ENCODE measurements at regions not wholly inside any gene's neighbourhood (a gene's known extent, or its start where the extent isn't known, plus 50 kb on each side); places are given as distances from the start of the nearest gene placed in this dataset.

DNA sequence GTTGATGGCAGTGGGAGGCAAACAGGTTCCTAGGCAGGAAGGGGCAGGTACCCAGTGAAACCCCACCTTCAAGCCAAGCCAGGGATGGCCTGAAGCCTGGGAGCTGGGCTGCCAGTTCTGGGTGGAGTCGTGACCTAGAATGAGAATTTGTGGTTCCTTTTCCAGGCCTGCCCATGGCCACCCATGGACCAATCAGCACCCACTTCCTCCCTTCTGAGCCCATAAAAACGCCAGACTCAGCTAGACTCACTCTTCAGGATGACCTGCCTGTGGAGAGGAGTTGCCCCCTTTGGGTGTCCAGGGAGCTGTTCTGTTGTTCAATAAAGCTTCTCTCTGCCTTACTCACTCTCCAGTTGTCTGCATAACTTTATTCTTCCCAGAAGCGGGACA is 144.0 kb upstream of the MRPS30 start:
- Histone ChIP-seq H3K4me1 (ENCODE audit: insufficient read depth, low read length) (no peaks in the 10 kb centered on the region), H3K27ac (ENCODE audit: low read depth in 1 of 2, low read length in 2 of 2) (no peak overlapping the region), H3K4me3 (ENCODE audit: low read length) (no peak overlapping the region), H3K9me3 (ENCODE audit: control insufficient read depth in 1 of 2, insufficient read depth in 1 of 2, low read length in 2 of 2) (peaks cover 5 to 20% of the 10 kb centered on the region in 2 experiments), H3K27me3 (ENCODE audit: control insufficient read depth in 1 of 2, insufficient read depth in 2 of 2, low read length in 2 of 2) (no peaks in the 10 kb centered on the region), H3K36me3 (ENCODE audit: insufficient read depth, low read length) (no peaks in the 10 kb centered on the region)
- H3K4me1 Mint-ChIP-seq (ENCODE audit: low read depth), result no peaks in the 10 kb centered on the region
- POLR2A ChIA-PET, result no interaction called here
- no peak for ATAC-seq (ENCODE audit: poor library complexity)
- no peaks in the 10 kb centered on the region for H3K36me3 Mint-ChIP-seq (ENCODE audit: low read depth)
- no peak for DNase-seq
- peaks cover 4% of the 10 kb centered on the region for H3K9me3 Mint-ChIP-seq
- CTCF ChIA-PET, result no interaction called here
- TF ChIP-seq, protein P1, sequence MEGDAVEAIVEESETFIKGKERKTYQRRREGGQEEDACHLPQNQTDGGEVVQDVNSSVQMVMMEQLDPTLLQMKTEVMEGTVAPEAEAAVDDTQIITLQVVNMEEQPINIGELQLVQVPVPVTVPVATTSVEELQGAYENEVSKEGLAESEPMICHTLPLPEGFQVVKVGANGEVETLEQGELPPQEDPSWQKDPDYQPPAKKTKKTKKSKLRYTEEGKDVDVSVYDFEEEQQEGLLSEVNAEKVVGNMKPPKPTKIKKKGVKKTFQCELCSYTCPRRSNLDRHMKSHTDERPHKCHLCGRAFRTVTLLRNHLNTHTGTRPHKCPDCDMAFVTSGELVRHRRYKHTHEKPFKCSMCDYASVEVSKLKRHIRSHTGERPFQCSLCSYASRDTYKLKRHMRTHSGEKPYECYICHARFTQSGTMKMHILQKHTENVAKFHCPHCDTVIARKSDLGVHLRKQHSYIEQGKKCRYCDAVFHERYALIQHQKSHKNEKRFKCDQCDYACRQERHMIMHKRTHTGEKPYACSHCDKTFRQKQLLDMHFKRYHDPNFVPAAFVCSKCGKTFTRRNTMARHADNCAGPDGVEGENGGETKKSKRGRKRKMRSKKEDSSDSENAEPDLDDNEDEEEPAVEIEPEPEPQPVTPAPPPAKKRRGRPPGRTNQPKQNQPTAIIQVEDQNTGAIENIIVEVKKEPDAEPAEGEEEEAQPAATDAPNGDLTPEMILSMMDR (IDR thresholded peaks at IDR 0.05), result no peak
- intact Hi-C loops (cut with DNase I, micrococcal nuclease), result no loop called here
- no peak overlapping the region for H3K4me3 Mint-ChIP-seq
- H3K27me3 Mint-ChIP-seq, result no peaks in the 10 kb centered on the region
- H3K27ac Mint-ChIP-seq, result no peak overlapping the region

DNA sequence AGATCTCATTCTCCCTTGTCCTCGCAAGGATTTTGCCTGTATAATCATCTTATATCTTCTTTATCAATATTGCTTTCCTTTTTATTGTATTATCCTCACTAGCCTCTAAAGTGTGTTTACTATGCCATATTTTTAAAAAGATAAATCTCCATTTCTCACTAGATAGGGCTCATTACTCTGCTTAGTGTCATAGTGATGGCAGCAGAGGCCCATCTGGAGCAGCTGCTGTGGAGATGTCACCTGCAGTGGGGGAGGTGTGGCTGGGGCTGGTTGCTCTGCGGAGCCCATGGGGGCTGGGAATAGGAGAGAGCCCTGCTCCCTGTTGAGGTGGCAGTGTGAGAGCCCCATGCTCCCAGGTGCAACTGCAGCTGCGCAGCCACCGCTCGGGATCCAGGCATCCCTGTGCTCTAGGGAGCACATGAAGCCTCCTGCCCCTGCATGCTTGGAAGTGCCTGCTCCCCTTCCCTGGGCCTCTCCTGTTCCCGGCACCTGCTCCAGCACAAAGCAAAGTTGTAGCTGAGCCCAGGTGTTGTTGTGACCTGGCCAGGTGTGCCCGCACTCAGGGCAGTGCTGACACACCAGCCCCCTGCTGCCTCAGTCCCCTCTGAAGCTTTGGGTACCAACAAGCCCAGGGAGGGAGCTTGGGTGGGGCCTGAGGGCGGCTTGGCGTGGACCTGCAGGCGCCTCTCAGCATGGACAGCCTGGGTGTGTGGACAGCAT is 144.6 kb upstream of the MRPS30 start:
- H3K4me1 ChIP-seq (ENCODE audit: insufficient read depth, low read length), result no peaks in the 10 kb centered on the region
- Mint-ChIP-seq H3K27ac (no peak overlapping the region), H3K9me3 (peaks cover 4% of the 10 kb centered on the region), H3K4me3 (no peak overlapping the region), H3K4me1 (ENCODE audit: low read depth) (no peaks in the 10 kb centered on the region), H3K36me3 (ENCODE audit: low read depth) (no peaks in the 10 kb centered on the region), H3K27me3 (no peaks in the 10 kb centered on the region)
- no peak overlapping the region for H3K27ac ChIP-seq (ENCODE audit: low read depth in 1 of 2, low read length in 2 of 2)
- ChIA-PET POLR2A (no interaction called here), CTCF (no interaction called here)
- peaks cover 5 to 20% of the 10 kb centered on the region in 2 experiments for H3K9me3 ChIP-seq (ENCODE audit: control insufficient read depth in 1 of 2, insufficient read depth in 1 of 2, low read length in 2 of 2)
- intact Hi-C loops (cut with DNase I, micrococcal nuclease), result no loop called here
- no peaks in the 10 kb centered on the region for H3K27me3 ChIP-seq (ENCODE audit: control insufficient read depth in 1 of 2, insufficient read depth in 2 of 2, low read length in 2 of 2)
- no peak overlapping the region for H3K4me3 ChIP-seq (ENCODE audit: low read length)
- DNase-seq (no peak), ATAC-seq (ENCODE audit: poor library complexity) (no peak)
- TF ChIP-seq, protein P1 (IDR thresholded peaks at IDR 0.05), result no peak
- H3K36me3 ChIP-seq (ENCODE audit: insufficient read depth, low read length), result no peaks in the 10 kb centered on the region

DNA sequence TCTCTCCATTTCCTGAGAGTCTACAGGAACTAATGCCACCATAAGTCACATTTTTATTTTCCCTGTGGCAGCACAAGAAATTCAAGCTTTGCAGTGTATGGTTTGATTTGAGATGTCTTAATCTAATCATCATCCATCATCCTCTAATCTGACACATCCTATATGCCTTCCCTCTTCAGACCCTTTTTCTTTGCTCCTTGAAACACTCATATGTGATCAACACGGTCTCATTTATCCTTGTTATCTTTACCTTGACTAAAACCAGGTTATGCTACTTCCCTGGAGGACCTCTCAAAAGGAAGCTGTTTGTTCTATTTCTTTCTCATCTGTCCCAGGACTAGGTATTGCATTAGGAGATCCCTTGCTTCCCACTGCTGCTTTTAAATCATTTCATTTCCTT is 146.9 kb upstream of the MRPS30 start:
- CTCF ChIA-PET, result no interaction called here
- H3K4me3 ChIP-seq (ENCODE audit: low read length), result no peak overlapping the region
- no peak overlapping the region for H3K4me3 Mint-ChIP-seq

More for the DNA sequence above, 146.9 kb upstream of the MRPS30 start:
- no peak for DNase-seq
- Mint-ChIP-seq H3K4me1 (ENCODE audit: low read depth) (no peaks in the 10 kb centered on the region), H3K36me3 (ENCODE audit: low read depth) (no peaks in the 10 kb centered on the region), H3K27me3 (no peaks in the 10 kb centered on the region), H3K9me3 (peaks cover 14% of the 10 kb centered on the region), H3K27ac (no peak overlapping the region)
- POLR2A ChIA-PET, result no interaction called here
- H3K27ac ChIP-seq (ENCODE audit: low read depth in 1 of 2, low read length in 2 of 2), result no peak overlapping the region
- no peaks in the 10 kb centered on the region for H3K4me1 ChIP-seq (ENCODE audit: insufficient read depth, low read length)
- no peaks in the 10 kb centered on the region for H3K27me3 ChIP-seq (ENCODE audit: control insufficient read depth in 1 of 2, insufficient read depth in 2 of 2, low read length in 2 of 2)
- no peaks in the 10 kb centered on the region for H3K36me3 ChIP-seq (ENCODE audit: insufficient read depth, low read length)
- H3K9me3 ChIP-seq (ENCODE audit: control insufficient read depth in 1 of 2, insufficient read depth in 1 of 2, low read length in 2 of 2), result peaks cover 5 to 14% of the 10 kb centered on the region in 2 experiments
- intact Hi-C loops (cut with DNase I, micrococcal nuclease), result no loop called here
- TF ChIP-seq, protein P1 (IDR thresholded peaks at IDR 0.05), result no peak
- no peak for ATAC-seq (ENCODE audit: poor library complexity)

Data from CD4-positive, alpha-beta T cell (primary cell).